ENCODE measurements at regions not wholly inside any gene's neighbourhood (a gene's known extent, or its start where the extent isn't known, plus 50 kb on each side); places are given as distances from the start of the nearest gene placed in this dataset.

- H3K36me3 ChIP-seq (ENCODE audit: insufficient read depth, low read length) = no peaks in the 10 kb centered on the region
- no peaks in the 10 kb centered on the region for H3K79me2 ChIP-seq (ENCODE audit: insufficient read depth, low read length)
- peaks cover 23% of the 10 kb centered on the region for H3K4me1 ChIP-seq (ENCODE audit: insufficient read depth, low read length)
- no peaks in the 10 kb centered on the region for H3K27me3 ChIP-seq (ENCODE audit: insufficient read depth, low read length)
- peak overlapping the region; percentile 27 for H2AFZ ChIP-seq (ENCODE audit: low read length)
- TF ChIP-seq CTCF (IDR thresholded peaks at IDR 0.05; ENCODE audit: extremely low read depth, low read depth, low read length) = no peak
- H3K27ac ChIP-seq (ENCODE audit: low read depth, low read length) = no peak overlapping the region
- H3K9me3 ChIP-seq (ENCODE audit: low read depth, low read length) = no peaks in the 10 kb centered on the region
- no peaks in the 10 kb centered on the region for H4K20me1 ChIP-seq (ENCODE audit: insufficient read depth, low read length)
- H3K4me2 ChIP-seq (ENCODE audit: insufficient read depth, low read length) = peak overlapping the region; percentile 47
- H3K4me3 ChIP-seq (ENCODE audit: insufficient read depth, low read length) = peak overlapping the region; percentile 17
- no peak for DNase-seq (ENCODE audit: insufficient read length, low spot score, missing footprints)
Observed at GRCh38 chr5:154697371-154697770, 57.8 kb upstream of the LARP1 start.

GRCh38 chr5:154696891-154697290 lies 58.3 kb upstream of the LARP1 start:
- Histone ChIP-seq H3K4me1 (ENCODE audit: insufficient read depth, low read length) (peaks cover 28% of the 10 kb centered on the region), H3K4me3 (ENCODE audit: insufficient read depth, low read length) (peak overlapping the region; percentile 17), H3K27ac (ENCODE audit: low read depth, low read length) (no peak overlapping the region), H2AFZ (ENCODE audit: low read length) (no peak overlapping the region), H3K27me3 (ENCODE audit: insufficient read depth, low read length) (no peaks in the 10 kb centered on the region), H3K9me3 (ENCODE audit: low read depth, low read length) (no peaks in the 10 kb centered on the region), H3K79me2 (ENCODE audit: insufficient read depth, low read length) (no peaks in the 10 kb centered on the region), H3K4me2 (ENCODE audit: insufficient read depth, low read length) (peak overlapping the region; percentile 47), H4K20me1 (ENCODE audit: insufficient read depth, low read length) (no peaks in the 10 kb centered on the region), H3K36me3 (ENCODE audit: insufficient read depth, low read length) (no peaks in the 10 kb centered on the region)
- DNase-seq (ENCODE audit: insufficient read length, low spot score, missing footprints) = no peak
- no peak for TF ChIP-seq CTCF (IDR thresholded peaks at IDR 0.05; ENCODE audit: extremely low read depth, low read depth, low read length)

DNA sequence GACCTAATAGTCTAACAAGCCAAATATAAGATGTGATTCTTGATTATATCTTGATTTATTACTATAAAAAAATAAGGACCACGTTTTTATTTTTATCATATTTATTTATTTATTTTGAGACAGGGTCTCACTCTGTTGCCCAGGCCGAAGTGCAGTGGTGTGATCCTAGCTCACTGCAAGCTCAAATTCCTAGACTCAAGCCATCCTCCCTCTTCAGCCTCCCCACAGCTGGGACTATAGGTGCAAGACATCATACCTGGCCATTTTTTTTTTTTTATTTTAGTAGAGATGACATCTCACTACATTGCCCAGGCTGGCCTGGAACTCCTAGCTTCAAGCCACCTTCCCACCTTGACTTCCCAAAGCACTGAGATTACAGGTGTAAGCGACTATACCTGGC lies 61.0 kb upstream of the LARP1 start:
- TF ChIP-seq CTCF (IDR thresholded peaks at IDR 0.05; ENCODE audit: extremely low read depth, low read depth, low read length) = no peak
- H3K4me3 ChIP-seq (ENCODE audit: insufficient read depth, low read length) = no peak overlapping the region
- no peak overlapping the region for H2AFZ ChIP-seq (ENCODE audit: low read length)
- peaks cover 34% of the 10 kb centered on the region for H3K4me1 ChIP-seq (ENCODE audit: insufficient read depth, low read length)
- no peaks in the 10 kb centered on the region for H4K20me1 ChIP-seq (ENCODE audit: insufficient read depth, low read length)
- no peak overlapping the region for H3K27ac ChIP-seq (ENCODE audit: low read depth, low read length)
- H3K36me3 ChIP-seq (ENCODE audit: insufficient read depth, low read length) = no peaks in the 10 kb centered on the region
- no peak overlapping the region for H3K4me2 ChIP-seq (ENCODE audit: insufficient read depth, low read length)
- no peaks in the 10 kb centered on the region for H3K79me2 ChIP-seq (ENCODE audit: insufficient read depth, low read length)
- no peak for DNase-seq (ENCODE audit: insufficient read length, low spot score, missing footprints)
- H3K9me3 ChIP-seq (ENCODE audit: low read depth, low read length) = no peaks in the 10 kb centered on the region
- H3K27me3 ChIP-seq (ENCODE audit: insufficient read depth, low read length) = no peaks in the 10 kb centered on the region

DNA sequence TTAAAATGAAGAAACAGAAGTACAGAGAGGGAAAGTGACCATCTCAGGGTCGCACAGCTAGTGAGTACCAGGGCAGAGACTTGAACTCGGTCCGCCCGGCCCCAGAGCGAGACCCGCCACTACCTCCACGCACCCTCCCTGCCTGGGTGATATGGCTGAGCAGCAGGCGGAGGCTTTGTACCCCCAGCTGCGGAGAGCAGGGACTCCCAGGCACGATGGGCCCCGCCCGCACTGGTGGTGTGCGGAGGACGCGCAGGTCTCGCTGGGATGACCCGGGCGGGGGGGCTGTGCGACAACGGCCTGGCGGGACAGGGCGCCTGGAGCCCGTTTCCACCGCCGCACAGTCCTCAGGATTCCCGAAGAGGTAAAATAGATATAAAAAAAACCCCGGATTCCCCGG lies 64.7 kb upstream of the LARP1 start:
- no peaks in the 10 kb centered on the region for H3K36me3 ChIP-seq (ENCODE audit: insufficient read depth, low read length)

More for the DNA sequence above, 64.7 kb upstream of the LARP1 start:
- H3K4me3 ChIP-seq (ENCODE audit: insufficient read depth, low read length) = no peak overlapping the region
- no peak for TF ChIP-seq CTCF (IDR thresholded peaks at IDR 0.05; ENCODE audit: extremely low read depth, low read depth, low read length)
- H3K4me2 ChIP-seq (ENCODE audit: insufficient read depth, low read length) = no peak overlapping the region
- no peaks in the 10 kb centered on the region for H3K9me3 ChIP-seq (ENCODE audit: low read depth, low read length)
- no peaks in the 10 kb centered on the region for H3K27me3 ChIP-seq (ENCODE audit: insufficient read depth, low read length)
- H3K79me2 ChIP-seq (ENCODE audit: insufficient read depth, low read length) = no peaks in the 10 kb centered on the region
- no peaks in the 10 kb centered on the region for H4K20me1 ChIP-seq (ENCODE audit: insufficient read depth, low read length)
- no peak overlapping the region for H3K27ac ChIP-seq (ENCODE audit: low read depth, low read length)
- peaks cover 15% of the 10 kb centered on the region for H3K4me1 ChIP-seq (ENCODE audit: insufficient read depth, low read length)
- H2AFZ ChIP-seq (ENCODE audit: low read length) = no peak overlapping the region
- no peak for DNase-seq (ENCODE audit: insufficient read length, low spot score, missing footprints)
